ENCODE measurements at regions not wholly inside any gene's neighbourhood (a gene's known extent, or its start where the extent isn't known, plus 50 kb on each side); places are given as distances from the start of the nearest gene placed in this dataset.

DNA sequence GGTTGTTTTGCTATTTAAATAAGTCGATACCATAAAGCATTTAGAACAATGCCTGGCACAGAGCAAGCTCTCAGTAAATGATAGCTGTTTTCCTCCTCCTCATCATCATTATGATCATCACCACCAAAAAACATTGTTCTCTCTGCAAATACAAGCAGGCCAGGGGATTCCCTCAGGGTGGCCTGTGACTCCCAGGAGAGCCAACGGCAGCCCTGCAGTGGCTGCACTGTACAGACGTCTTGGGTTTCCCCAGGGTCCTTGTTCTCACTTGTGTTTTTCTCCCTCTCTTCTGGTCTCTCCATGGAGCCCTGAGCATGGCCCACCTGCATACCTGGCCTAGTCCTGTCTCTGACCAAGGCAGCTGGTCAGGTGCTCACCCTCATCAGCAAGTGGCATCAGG is 290.9 kb upstream of the PWP1 start:
- H3K27me3 ChIP-seq (ENCODE audit: control insufficient read depth, insufficient read depth, low read length) = no peaks in the 10 kb centered on the region
- H3K4me2 ChIP-seq (ENCODE audit: low read length) = no peak overlapping the region
- H3K9me3 ChIP-seq (ENCODE audit: control insufficient read depth, low read length) = no peaks in the 10 kb centered on the region
- H2AFZ ChIP-seq = no peak overlapping the region
- H3K9ac ChIP-seq = no peak overlapping the region
- H3K4me3 ChIP-seq (ENCODE audit: low read depth, low read length) = no peak overlapping the region
- no peaks in the 10 kb centered on the region for H3K36me3 ChIP-seq (ENCODE audit: control insufficient read depth, insufficient read depth, low read length)
- TF ChIP-seq, protein P1, sequence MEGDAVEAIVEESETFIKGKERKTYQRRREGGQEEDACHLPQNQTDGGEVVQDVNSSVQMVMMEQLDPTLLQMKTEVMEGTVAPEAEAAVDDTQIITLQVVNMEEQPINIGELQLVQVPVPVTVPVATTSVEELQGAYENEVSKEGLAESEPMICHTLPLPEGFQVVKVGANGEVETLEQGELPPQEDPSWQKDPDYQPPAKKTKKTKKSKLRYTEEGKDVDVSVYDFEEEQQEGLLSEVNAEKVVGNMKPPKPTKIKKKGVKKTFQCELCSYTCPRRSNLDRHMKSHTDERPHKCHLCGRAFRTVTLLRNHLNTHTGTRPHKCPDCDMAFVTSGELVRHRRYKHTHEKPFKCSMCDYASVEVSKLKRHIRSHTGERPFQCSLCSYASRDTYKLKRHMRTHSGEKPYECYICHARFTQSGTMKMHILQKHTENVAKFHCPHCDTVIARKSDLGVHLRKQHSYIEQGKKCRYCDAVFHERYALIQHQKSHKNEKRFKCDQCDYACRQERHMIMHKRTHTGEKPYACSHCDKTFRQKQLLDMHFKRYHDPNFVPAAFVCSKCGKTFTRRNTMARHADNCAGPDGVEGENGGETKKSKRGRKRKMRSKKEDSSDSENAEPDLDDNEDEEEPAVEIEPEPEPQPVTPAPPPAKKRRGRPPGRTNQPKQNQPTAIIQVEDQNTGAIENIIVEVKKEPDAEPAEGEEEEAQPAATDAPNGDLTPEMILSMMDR (IDR thresholded peaks at IDR 0.05) = no peak
- peaks cover 36% of the 10 kb centered on the region for H3K4me1 ChIP-seq
- H3K27ac ChIP-seq = no peak overlapping the region
- peaks cover 64% of the 10 kb centered on the region for H3K79me2 ChIP-seq

- H3K36me3 ChIP-seq (ENCODE audit: control insufficient read depth, insufficient read depth, low read length) = no peaks in the 10 kb centered on the region
These were observed 289.8 kb upstream of the PWP1 start for GRCh38 chr12:107395817-107396216.

DNA sequence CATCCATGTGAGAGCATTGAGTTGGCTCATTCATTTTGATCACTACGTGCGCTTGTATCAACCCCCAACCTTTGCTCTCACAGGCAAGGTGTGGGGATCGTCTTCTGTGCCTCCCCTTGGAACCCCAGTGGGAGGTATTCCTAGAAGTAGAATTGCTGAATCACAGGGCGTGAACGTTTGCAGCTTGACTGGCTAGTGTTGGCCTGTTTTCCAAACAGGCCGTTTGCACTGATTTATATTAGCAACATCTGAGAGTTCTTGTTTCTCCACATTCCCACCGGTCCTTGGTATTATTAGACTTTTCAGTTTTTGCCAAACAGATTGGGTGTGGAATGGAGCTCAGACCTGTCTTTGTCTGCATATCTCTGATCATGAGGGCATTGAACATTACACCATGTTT is 288.6 kb upstream of the PWP1 start:
- Histone ChIP-seq H3K27me3 (ENCODE audit: control insufficient read depth, insufficient read depth, low read length) (no peaks in the 10 kb centered on the region), H3K4me1 (peaks cover 41% of the 10 kb centered on the region), H3K4me2 (ENCODE audit: low read length) (peak overlapping the region; percentile 30), H3K4me3 (ENCODE audit: low read depth, low read length) (no peak overlapping the region), H3K27ac (no peak overlapping the region), H3K36me3 (ENCODE audit: control insufficient read depth, insufficient read depth, low read length) (no peaks in the 10 kb centered on the region), H2AFZ (no peak overlapping the region), H3K9ac (no peak overlapping the region), H3K9me3 (ENCODE audit: control insufficient read depth, low read length) (no peaks in the 10 kb centered on the region), H3K79me2 (peaks cover 65% of the 10 kb centered on the region)
- TF ChIP-seq, protein P1 (IDR thresholded peaks at IDR 0.05) = no peak

More at GRCh38 chr12:107395817-107396216, 289.8 kb upstream of the PWP1 start:
- Histone ChIP-seq H3K27me3 (ENCODE audit: control insufficient read depth, insufficient read depth, low read length) (no peaks in the 10 kb centered on the region), H3K9me3 (ENCODE audit: control insufficient read depth, low read length) (no peaks in the 10 kb centered on the region), H3K4me2 (ENCODE audit: low read length) (no peak overlapping the region), H3K4me1 (peaks cover 37% of the 10 kb centered on the region), H3K4me3 (ENCODE audit: low read depth, low read length) (no peak overlapping the region), H3K27ac (no peak overlapping the region), H3K9ac (no peak overlapping the region), H2AFZ (no peak overlapping the region), H3K79me2 (peaks cover 65% of the 10 kb centered on the region)
- TF ChIP-seq, protein P1 (IDR thresholded peaks at IDR 0.05) = no peak

- Histone ChIP-seq H3K4me2 (ENCODE audit: low read length) (peak overlapping the region; percentile 26), H3K79me2 (peaks cover 65% of the 10 kb centered on the region), H3K4me3 (ENCODE audit: low read depth, low read length) (no peak overlapping the region), H3K4me1 (peaks cover 33% of the 10 kb centered on the region), H3K27me3 (ENCODE audit: control insufficient read depth, insufficient read depth, low read length) (no peaks in the 10 kb centered on the region), H3K27ac (peak overlapping the region; percentile 17), H2AFZ (peak overlapping the region; percentile 20), H3K9me3 (ENCODE audit: control insufficient read depth, low read length) (no peaks in the 10 kb centered on the region), H3K9ac (no peak overlapping the region), H3K36me3 (ENCODE audit: control insufficient read depth, insufficient read depth, low read length) (no peaks in the 10 kb centered on the region)
- TF ChIP-seq, protein P1 (IDR thresholded peaks at IDR 0.05) = no peak
These were observed 287.6 kb upstream of the PWP1 start for GRCh38 chr12:107397890-107398500.

- TF ChIP-seq, protein P1 (IDR thresholded peaks at IDR 0.05) = no peak
- no peaks in the 10 kb centered on the region for H3K9me3 ChIP-seq (ENCODE audit: control insufficient read depth, low read length)
- no peaks in the 10 kb centered on the region for H3K36me3 ChIP-seq (ENCODE audit: control insufficient read depth, insufficient read depth, low read length)
- peaks cover 30% of the 10 kb centered on the region for H3K4me1 ChIP-seq
- H3K27me3 ChIP-seq (ENCODE audit: control insufficient read depth, insufficient read depth, low read length) = no peaks in the 10 kb centered on the region
- H2AFZ ChIP-seq = no peak overlapping the region
- no peak overlapping the region for H3K4me3 ChIP-seq (ENCODE audit: low read depth, low read length)
- peaks cover 68% of the 10 kb centered on the region for H3K79me2 ChIP-seq
- no peak overlapping the region for H3K9ac ChIP-seq
- H3K4me2 ChIP-seq (ENCODE audit: low read length) = no peak overlapping the region
- no peak overlapping the region for H3K27ac ChIP-seq
These were observed 286.6 kb upstream of the PWP1 start for GRCh38 chr12:107399046-107399445.
